Glomerular visceral epithelial cell (primary cell): ENCODE measurements at regions not wholly inside any gene's neighbourhood (a gene's known extent, or its start where the extent isn't known, plus 50 kb on each side); places are given as distances from the start of the nearest gene placed in this dataset.

Source experiments
- DNase-seq: peaks from one replicate; pipeline ENCODE4 v3.0.0-alpha.2; 2016; ENCODE audit errors: extremely low spot score

GRCh38 chr1:199690496-199690895, 337.0 kb upstream of the NR5A2 start:
- DNase-seq: no peak

GRCh38 chr1:199691540-199691939, 336.0 kb upstream of the NR5A2 start:
- peak; percentile 79 for DNase-seq

- DNase-seq: no peak
Measured at GRCh38 chr1:199693724-199694123, 333.8 kb upstream of the NR5A2 start.

- no peak for DNase-seq
Measured at GRCh38 chr1:199696225-199696624, 331.3 kb upstream of the NR5A2 start.

- no peak for DNase-seq
Measured at GRCh38 chr1:199698222-199698621, 329.3 kb upstream of the NR5A2 start.

- no peak for DNase-seq
Measured at GRCh38 chr1:199700551-199700950, 327.0 kb upstream of the NR5A2 start.

- DNase-seq: no peak
Measured at GRCh38 chr1:199701726-199702125, 325.8 kb upstream of the NR5A2 start.

GRCh38 chr1:199704231-199704630, 323.3 kb upstream of the NR5A2 start:
- no peak for DNase-seq

GRCh38 chr1:199705825-199706224, 321.7 kb upstream of the NR5A2 start:
- no peak for DNase-seq

GRCh38 chr1:199706826-199707606, 320.5 kb upstream of the NR5A2 start:
- DNase-seq: no peak

- DNase-seq: no peak
Measured at GRCh38 chr1:199710974-199711373, 316.5 kb upstream of the NR5A2 start.

GRCh38 chr1:199716729-199717128, 310.8 kb upstream of the NR5A2 start:
- DNase-seq: no peak

GRCh38 chr1:199719156-199719842, 308.2 kb upstream of the NR5A2 start:
- DNase-seq: no peak

- DNase-seq: no peak
Measured at GRCh38 chr1:199720496-199720895, 307.0 kb upstream of the NR5A2 start.

GRCh38 chr1:199721001-199721400, 306.5 kb upstream of the NR5A2 start:
- DNase-seq: no peak

GRCh38 chr1:199723250-199723956, 304.1 kb upstream of the NR5A2 start:
- DNase-seq: no peak

- no peak for DNase-seq
Measured at GRCh38 chr1:199724049-199724448, 303.5 kb upstream of the NR5A2 start.

GRCh38 chr1:199725002-199725565, 302.4 kb upstream of the NR5A2 start:
- no peak for DNase-seq

GRCh38 chr1:199727682-199728081, 299.8 kb upstream of the NR5A2 start:
- DNase-seq: no peak

GRCh38 chr1:199728345-199728744, 299.2 kb upstream of the NR5A2 start:
- no peak for DNase-seq

- DNase-seq: no peak
Measured at GRCh38 chr1:199733125-199733524, 294.4 kb upstream of the NR5A2 start.

GRCh38 chr1:199734186-199734585, 293.3 kb upstream of the NR5A2 start:
- DNase-seq: no peak
